Activated T-cell treated with anti-CD3 and anti-CD28 coated beads, Interleukin-2, amount 50 U/mL, for 48 hours (primary cell): ENCODE measurements at regions not wholly inside any gene's neighbourhood (a gene's known extent, or its start where the extent isn't known, plus 50 kb on each side); places are given as distances from the start of the nearest gene placed in this dataset.

ENCODE experiments used
- DNase-seq, 2 experiments: peaks; one replicate each; pipeline ENCODE4 v3.0.0-alpha.2; 2020

DNA sequence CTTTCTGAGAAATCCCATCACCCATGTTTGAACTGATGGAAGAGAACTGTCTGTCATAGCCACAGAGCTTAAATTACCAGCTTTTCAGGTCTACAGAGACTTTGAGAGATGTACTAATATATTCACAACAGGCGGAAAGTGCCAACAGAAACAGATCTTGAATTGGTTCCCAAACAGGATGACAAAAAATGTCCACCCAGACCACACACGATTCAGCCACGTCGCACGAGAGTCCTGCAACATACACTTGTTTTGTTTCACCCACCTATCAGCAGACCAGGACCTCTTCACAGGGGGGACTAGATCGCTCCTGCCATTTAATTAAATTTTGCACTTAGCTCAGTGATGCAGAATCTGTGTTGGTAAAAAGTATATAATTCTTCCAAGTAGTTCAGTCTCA lies 187.1 kb upstream of the CEP162 start:
- no peak for DNase-seq

GRCh38 chr6:84411060-84411629 lies 183.7 kb upstream of the CEP162 start:
- DNase-seq = no peak

GRCh38 chr6:84409911-84410310 lies 182.5 kb upstream of the CEP162 start:
- DNase-seq = no peak

GRCh38 chr6:84408028-84408427 lies 180.6 kb upstream of the CEP162 start:
- no peak for DNase-seq

- no peak for DNase-seq
These were observed 176.1 kb upstream of the CEP162 start for GRCh38 chr6:84403545-84403944.

DNA sequence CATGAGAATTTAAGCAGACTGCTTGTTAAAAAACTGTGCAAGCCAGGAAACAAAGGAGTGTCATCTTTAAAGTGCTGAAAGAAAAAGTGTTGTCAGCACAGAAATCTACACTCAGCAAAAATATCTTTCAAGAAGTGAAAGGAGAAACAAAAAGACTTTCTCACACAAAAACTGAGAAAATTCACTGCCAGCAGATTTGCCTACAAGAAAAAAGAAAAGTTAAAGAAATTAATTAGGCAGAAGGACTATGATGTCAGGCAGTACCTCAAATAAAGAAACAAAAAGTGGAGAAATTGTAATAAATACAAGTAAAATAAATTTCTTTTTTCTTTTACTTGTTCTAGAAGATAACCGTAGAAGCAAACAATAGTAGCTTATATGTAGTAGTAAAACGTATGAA lies 171.6 kb upstream of the CEP162 start:
- no peak for DNase-seq

DNA sequence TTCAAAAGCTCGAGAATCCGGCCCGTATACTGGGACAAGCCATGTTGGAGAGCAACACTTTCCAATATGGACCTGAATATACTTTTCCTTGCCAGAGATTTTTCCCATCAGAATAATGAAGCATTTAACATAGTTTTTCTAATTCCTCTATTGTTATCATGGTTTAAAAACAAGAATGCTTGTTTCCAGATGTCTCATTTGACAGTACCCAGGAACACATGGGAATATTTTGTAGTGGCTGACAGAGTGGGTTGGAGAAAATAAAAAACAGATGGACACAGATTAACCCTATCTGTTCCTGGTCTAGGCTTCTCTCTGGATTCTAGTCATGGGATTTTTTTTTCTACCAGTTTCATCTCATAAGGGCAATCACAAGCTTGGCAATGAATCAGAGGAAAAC lies 164.8 kb upstream of the CEP162 start:
- no peak for DNase-seq

GRCh38 chr6:84390851-84391250 lies 163.4 kb upstream of the CEP162 start:
- no peak for DNase-seq

DNA sequence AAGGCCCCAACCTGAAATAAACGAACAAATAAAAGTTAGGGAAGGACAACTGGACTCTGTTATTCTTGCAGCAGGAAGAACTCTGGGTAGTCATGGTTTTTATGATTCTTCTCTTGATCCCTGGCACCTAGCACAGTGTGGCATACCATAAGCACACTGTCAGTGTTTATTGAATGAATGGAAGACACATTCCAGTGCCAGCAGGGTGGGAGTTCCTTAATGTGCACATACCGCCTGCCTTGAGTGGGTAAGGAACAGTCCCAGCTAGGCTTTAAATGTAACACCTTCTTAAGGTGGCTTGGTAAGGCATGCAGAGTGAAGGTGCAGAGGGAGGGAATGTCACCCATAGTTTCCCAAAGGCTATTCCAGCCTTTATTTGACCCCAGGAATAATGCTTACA lies 162.9 kb upstream of the CEP162 start:
- DNase-seq = no peak

GRCh38 chr6:84379142-84379541 lies 151.7 kb upstream of the CEP162 start:
- no peak for DNase-seq

DNA sequence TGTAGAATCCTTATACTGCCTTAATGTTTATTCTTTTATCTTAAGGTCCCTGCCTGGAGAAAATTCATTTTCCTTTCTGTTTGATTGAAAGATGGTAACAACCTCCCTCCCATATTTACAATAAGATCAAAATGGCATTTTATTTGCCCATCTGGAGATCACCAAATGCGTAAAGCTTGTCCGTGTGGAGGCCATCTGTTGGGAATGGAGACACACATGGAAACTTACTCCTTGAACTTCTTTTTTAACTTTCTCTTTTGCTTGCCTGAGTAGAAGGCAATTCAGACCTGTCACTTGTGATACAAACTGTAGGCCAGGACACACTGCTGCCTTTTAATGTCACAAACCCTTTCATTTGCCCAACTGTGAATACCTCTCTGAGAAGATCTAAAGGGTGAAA lies 144.8 kb upstream of the CEP162 start:
- DNase-seq = no peak

GRCh38 chr6:84371681-84372080 lies 144.2 kb upstream of the CEP162 start:
- DNase-seq = no peak

GRCh38 chr6:84362193-84362821 lies 134.9 kb upstream of the CEP162 start:
- no peak for DNase-seq

DNA sequence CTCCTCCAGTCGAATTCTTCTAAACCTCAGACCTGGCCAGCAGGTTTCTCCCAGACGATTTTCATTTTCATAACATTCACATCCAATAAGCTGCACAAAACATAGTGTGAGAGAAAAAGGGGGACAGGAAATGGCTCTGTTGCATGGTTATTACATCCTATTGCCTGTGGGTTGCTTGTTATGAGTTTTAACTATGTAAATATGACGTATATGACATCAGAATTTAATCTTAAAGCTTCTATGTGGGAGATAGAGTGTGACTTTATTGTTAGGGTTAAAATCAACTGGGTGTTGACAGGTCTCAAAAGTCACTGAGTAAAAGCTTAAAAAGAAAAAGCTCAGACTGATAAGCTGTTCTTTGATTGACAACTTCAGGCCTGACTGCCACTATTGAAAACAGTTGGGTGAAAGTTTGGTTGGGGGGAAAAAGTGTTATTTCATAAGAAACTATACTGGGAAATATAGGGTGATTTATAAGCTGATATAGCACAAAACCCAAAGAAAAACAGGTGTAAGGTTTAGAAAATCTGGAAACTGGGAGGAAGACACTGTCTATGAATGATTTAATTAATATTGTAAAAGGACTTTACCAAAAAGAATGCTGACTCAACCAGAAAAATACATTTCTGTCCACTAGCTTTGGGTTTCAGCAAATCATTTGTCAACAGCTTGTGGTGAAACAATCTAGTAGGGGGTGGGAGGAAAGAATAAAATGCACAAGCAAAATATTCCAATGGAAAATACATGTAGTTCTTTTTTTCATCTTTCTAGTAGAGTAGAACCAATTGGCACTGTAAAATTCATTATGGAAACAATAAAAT lies 134.1 kb upstream of the CEP162 start:
- no peak for DNase-seq

GRCh38 chr6:84360039-84360438 lies 132.6 kb upstream of the CEP162 start:
- no peak for DNase-seq

- no peak for DNase-seq
These were observed 131.1 kb upstream of the CEP162 start for GRCh38 chr6:84358581-84358980.

DNA sequence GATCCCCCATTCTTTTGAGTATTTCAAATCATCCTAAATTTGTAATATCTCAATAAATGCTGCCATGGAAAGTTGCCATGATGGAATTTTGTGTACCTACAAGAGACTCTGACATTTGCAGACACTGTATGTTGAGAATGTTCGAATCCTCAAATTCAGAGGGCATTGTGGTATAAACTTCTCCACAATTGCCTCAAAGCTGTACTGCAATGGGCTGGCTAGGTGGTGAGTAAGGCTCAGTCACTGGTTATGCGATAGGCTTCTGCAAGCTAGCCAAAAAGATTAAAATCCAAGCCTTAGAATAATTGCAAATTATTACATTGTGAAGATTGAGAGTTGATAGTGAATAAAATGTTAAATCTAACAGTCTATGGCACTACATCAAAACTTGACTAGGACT lies 130.2 kb upstream of the CEP162 start:
- no peak for DNase-seq

GRCh38 chr6:84356907-84357306 lies 129.5 kb upstream of the CEP162 start:
- DNase-seq = no peak

GRCh38 chr6:84353459-84354423 lies 126.3 kb upstream of the CEP162 start:
- DNase-seq = no peak

DNA sequence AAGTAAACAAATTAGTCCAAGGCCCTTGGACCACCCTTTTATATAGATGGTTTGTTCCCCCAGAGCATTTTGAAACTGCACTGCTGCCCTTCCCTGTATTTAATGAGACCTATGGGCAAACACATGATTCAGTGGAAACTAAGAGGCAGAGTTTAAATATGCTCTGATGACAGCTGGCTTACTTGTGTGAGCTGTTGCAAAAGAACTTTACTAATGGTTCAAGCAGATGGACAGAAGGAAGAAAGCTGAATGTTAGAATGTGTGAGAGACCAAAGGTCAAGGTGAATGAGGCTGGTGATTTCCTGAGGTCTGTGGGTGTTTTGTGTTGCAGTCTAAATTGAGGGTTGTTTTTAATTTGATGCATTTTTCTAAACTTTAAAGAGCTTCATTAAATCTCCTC lies 123.0 kb upstream of the CEP162 start:
- no peak for DNase-seq

GRCh38 chr6:84349542-84349941 lies 122.1 kb upstream of the CEP162 start:
- DNase-seq = no peak

GRCh38 chr6:84348801-84349200 lies 121.4 kb upstream of the CEP162 start:
- no peak for DNase-seq

GRCh38 chr6:84346372-84346771 lies 118.9 kb upstream of the CEP162 start:
- no peak for DNase-seq
